Stimulated activated CD8-positive, alpha-beta memory T cell treated with anti-CD3 and anti-CD28 coated beads, Interleukin-4, amount 100 ng/mL, for 48 hours (primary cell): ENCODE measurements at regions not wholly inside any gene's neighbourhood (a gene's known extent, or its start where the extent isn't known, plus 50 kb on each side); places are given as distances from the start of the nearest gene placed in this dataset.

ENCODE experiments used
- DNase-seq: peaks from one replicate; pipeline ENCODE4 v3.0.0-alpha.2; 2020

- no peak for DNase-seq
These were observed 63.5 kb downstream of the ENC1 start for GRCh38 chr5:74576941-74577456.

DNA sequence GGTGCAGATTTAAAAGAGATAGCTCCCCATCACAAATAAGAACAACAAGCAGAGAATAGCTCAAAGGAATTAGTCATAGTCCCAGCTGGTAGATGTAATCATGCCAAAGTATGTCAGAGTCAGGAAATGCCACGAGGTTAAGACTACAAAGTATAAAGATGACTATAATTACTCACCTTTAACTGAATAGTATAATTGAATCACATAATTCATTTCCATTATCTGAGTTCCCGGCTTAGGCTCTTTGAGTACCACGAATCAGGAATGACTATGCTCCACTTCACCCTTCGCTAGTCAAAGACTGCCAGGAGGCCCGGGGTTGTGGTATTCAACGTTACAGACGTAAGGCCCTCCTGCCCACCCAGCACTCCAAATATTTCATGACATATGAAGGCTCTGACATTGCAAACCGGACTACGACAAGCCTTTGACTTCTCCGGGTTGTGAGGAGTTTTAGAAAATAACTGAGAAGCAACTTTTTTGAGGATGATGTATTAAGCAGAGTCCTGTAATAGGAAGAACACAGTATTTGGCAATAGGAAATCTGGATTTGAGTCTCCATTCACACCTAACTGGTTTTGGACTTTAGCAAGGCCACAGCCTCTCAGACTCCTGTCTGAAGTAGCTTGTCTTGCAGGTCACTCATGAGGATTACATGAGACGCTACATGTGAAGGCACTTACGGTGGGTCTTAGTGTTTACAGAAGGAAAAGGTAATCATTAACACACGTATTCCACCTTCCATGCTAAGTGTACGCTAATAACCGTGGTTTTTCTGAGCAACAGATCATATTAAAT, 64.6 kb downstream of the ENC1 start:
- peak; percentile 47 for DNase-seq

GRCh38 chr5:74570250-74570649, 70.3 kb downstream of the ENC1 start:
- no peak for DNase-seq

DNA sequence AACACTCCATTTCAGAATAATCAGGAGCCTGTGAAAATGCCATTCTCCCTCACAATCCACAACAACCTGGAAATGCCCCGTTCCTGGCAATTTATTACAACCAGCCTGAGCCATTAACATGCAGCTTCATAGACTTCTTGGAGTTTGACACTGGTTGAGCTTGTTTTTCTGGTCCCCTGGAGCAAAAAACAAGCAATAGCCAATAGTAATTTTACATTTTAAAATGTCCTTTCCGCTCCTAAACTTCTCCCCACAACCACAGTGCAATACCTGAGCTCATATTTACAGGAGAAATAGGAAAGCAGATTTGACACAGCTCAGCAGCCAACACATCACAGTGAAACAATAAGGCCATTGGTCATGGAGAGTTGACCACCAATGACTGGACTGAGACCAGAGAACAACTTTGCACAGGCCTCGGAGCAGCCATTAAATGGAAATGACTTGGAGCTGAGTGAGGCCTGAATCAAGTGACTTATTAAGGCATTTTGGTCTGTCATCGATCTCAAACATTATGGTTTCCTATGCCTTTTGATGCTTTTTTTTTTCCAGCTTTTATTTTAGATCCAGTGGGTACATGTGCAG, 73.0 kb downstream of the ENC1 start:
- DNase-seq, result no peak

DNA sequence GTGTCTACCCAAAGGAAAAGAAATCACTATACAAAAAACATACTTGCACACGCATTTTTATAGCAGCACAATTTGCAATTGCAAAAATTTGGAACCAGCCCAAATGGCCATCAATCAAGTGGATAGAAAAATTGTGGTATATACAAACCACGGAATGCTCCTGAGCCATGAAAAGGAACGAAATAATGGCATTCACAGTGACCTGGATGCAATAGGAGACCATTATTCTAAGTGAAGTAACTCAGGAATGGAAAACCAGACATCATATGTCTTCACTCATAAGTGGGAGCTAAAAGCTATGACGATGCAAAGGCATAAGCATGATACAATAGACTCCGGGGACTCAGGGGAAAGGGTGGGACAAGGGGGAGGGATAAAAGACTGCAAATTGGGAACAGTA, 78.4 kb downstream of the ENC1 start:
- DNase-seq, result no peak

DNA sequence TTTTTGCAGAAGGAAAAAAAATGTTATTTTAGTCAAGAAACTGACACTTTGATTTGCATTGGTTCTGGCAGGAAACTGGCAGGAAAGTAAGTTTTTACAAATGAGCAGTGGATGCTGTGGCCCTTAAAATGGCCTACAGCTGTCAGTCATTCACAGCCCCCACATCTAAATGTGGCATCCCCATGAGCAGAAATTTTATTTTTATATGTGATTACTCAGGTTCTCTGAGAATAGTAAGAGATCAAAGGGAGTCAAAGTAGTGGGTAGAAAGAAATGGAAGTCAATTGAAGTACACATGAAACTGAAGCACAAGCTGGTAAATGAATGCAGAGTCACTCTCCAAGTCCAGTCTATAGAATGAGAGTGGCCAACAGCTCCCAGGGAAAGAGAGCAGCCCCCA, 80.3 kb downstream of the ENC1 start:
- no peak for DNase-seq

- no peak for DNase-seq
These were observed 83.6 kb downstream of the ENC1 start for GRCh38 chr5:74556631-74557595.

GRCh38 chr5:74556006-74556405, 84.5 kb downstream of the ENC1 start:
- no peak for DNase-seq

- no peak for DNase-seq
These were observed 88.4 kb downstream of the ENC1 start for GRCh38 chr5:74552101-74552500.

GRCh38 chr5:74550927-74551326, 89.6 kb downstream of the ENC1 start:
- DNase-seq, result no peak

DNA sequence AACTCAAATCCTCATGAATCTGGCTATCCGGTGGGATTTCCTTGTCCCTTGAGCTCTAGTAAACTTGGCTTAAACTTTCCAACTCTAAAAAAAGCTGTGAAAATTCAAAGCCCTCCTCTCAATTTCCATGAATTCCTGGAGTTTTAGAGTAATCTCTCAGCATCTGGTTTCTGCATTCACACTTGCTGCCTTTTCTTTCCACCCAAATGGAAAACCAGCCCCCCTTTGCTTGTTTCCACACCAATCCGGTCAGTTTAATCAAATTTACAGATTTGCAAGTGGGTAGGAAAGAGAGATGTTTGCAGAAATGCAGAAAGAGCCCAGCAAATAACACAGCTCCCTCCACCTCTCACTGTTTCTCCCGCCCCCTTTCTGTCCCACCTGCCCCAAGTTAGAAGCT, 91.1 kb downstream of the ENC1 start:
- DNase-seq, result no peak

DNA sequence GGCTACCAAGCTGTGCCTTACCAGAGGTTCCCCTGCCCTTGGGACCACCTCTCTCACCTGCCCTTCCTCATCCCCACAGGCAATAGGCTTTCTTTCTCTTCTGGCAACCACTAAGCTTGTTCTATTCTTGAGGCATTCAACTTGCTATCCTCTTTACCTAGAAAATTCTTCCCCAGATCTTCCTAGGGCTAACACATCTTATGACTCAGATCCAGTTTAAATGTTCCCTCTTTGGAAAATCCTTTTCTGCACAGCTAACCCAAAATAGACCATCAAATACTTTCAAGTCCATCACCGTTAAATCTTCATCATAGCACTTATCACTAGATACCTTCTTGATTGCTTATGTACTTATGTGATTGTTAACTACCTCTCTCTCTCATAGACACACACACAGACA, 93.7 kb downstream of the ENC1 start:
- DNase-seq, result no peak

- DNase-seq, result no peak
These were observed 95.7 kb downstream of the ENC1 start for GRCh38 chr5:74544811-74545210.

DNA sequence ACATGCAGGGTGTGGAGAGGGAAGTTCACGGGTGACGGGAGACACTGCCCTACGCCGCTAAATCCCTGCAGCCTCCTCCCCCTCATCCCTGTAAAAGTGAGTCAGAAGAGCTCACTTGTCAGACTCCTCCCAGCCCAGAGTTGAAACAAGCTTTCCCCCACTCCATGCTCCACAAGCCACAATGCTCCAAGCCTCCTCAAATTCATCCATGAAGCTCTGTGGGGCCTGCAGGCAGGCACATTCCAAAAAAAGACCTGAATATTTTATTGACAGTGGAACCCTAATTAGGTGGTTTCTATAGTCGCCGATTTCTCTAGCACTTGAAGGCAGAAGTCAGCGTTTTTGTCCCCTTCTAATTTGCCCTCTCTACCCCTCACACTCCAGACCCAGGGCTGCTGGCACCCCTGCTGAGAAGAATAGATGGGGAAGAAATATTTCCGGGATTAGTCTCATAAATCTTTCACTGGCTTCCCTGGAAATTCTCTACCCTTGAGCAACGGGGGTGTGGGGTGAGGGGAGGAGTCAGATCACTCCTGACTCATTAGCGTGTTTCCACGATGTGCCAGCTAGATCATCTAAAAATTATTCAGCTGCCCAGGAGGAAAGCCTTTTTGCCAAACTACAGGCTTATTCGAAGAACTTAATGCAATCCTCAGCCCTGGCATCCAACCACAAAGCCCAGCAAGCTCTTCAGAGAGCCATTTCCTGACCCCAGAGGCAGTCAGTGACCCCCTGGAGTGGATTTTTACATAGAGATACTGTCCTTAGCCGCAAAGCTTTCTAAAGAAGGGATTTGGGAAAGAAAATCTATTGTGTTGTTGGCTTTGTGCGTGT, 97.1 kb downstream of the ENC1 start:
- no peak for DNase-seq

DNA sequence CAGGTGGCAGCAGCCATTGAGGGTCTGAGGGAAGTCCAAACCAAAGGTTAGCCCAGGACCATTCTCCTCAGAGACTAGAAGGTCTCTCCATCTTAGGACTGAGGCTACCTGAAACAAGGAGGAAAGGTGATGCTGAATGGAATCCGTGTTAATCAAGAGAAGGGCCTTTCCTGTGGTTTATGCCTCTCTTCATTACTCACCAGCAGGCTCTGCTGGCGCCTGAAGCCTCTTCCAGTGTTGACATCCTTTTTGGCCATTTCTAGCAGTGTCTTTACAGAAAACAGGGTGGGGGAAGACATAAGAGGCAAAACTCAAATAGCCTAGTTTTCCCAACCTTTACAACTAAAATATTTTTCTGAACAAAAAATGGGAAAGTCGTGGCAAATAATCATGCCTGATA, 98.0 kb downstream of the ENC1 start:
- no peak for DNase-seq

GRCh38 chr5:74541381-74541781, 99.1 kb downstream of the ENC1 start:
- no peak for DNase-seq

GRCh38 chr5:74540622-74541021, 99.9 kb downstream of the ENC1 start:
- DNase-seq, result no peak

DNA sequence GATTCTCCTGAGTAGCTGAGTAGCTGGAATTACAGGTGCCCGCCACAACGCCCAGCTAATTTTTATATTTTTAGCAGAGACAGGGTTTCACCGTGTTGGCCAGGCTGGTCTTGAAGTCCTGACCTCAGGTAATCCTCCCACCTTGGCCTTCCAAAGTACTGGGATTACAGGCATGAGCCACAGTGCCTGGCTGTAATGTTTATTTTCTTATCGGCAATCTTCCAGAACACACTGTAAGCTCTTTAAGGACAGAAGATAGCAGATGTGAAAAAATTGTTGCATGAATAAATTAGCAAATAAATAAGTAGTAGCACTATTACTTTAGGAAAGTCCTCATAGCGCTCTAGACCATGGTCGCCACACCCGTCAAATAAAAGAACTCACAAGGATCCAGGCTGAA, 100.5 kb downstream of the ENC1 start:
- DNase-seq, result no peak

- no peak for DNase-seq
These were observed 102.3 kb downstream of the ENC1 start for GRCh38 chr5:74538206-74538661.

GRCh38 chr5:74536658-74537057, 103.9 kb downstream of the ENC1 start:
- DNase-seq, result no peak

DNA sequence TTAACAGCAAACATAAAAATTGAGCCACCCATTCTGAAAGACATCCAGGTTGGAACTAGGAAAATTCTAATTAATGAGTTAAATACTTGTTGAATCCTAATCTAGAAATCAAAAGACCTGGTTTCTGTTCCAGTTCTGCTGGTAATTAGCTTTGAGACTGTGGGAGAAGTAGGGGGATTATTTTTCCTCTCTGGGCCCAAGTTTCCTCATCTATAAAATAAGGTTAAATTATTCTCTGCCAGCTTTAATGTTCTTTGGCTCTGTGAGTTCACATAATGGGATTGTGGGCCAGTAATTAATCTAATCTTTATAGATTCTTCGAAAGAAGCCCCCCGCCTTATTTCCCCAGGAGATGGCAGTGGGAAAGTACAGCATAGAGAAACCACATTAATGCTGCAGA, 104.6 kb downstream of the ENC1 start:
- no peak for DNase-seq

DNA sequence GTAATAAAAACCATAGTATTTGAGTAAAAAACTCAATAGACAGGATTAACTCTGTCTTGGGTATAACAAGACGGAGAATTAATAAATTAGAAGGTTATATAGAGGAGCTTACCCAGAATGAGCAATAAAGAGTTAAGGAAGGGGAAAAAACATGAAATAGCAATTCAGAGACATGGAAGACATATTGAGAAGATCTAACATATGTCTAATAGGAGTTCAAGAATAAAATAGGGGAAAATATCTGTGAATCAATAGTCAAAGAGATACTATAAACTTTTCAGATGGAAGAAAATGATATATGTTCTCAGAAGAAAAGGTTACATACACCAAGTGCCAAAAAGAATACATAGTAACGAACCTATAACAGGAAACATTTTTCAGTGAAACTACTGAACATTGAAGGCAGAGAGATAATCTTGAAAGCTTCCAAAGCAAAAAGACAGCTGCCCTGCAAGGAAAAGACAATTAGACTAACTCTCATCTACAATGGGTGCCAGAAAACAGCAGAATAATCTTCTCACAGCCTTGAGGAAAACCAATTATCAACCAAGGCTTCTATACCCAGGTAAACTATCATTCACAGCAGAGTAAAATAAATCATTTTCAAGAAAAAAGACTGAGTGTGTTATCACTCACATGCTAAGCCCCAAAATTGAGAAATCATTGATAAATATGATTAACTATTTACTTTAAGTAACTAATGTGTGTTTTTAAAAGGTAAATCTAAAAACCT, 106.0 kb downstream of the ENC1 start:
- DNase-seq, result no peak
